RCC 7860 (cell line): ENCODE measurements at regions not wholly inside any gene's neighbourhood (a gene's known extent, or its start where the extent isn't known, plus 50 kb on each side); places are given as distances from the start of the nearest gene placed in this dataset.
"Not testable (repeated sequence)": the region's sequence is repeated elsewhere in the genome, so short reads cannot be mapped to it uniquely, and the experiment has no call there.

Experiments
- DNase-seq: peaks from one replicate; pipeline ENCODE4 v3.0.0-alpha.2; 2015; ENCODE audit warnings: low spot score
- FAIRE-seq: peaks from 2 replicates; lab custom pipeline; 2012; peaks lifted over from hg19 to GRCh38; lab: Jason Lieb, UNC

DNA sequence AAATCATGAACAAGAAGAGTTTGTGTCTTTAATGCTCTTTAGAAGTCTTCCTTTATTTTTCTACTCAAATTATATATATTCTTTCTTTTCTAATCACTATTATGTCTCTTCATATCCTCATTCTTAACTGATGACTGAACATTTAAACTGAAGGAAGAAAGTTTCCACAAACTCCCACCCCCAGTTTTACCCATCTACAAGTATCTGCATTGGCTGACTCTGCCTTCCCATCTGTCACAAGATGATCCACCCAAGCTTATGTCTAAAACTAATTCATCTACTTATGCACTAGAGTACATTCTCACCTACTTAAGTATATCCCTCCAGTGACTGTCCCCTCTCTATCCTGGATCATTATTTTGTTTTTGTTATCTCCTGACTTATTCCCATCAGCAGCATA, 344.5 kb downstream of the PRR16 start:
- no peak for FAIRE-seq
- DNase-seq = no peak

- FAIRE-seq = no peak
- no peak for DNase-seq
Observed at GRCh38 chr5:120813551-120813950, 349.5 kb downstream of the PRR16 start.

DNA sequence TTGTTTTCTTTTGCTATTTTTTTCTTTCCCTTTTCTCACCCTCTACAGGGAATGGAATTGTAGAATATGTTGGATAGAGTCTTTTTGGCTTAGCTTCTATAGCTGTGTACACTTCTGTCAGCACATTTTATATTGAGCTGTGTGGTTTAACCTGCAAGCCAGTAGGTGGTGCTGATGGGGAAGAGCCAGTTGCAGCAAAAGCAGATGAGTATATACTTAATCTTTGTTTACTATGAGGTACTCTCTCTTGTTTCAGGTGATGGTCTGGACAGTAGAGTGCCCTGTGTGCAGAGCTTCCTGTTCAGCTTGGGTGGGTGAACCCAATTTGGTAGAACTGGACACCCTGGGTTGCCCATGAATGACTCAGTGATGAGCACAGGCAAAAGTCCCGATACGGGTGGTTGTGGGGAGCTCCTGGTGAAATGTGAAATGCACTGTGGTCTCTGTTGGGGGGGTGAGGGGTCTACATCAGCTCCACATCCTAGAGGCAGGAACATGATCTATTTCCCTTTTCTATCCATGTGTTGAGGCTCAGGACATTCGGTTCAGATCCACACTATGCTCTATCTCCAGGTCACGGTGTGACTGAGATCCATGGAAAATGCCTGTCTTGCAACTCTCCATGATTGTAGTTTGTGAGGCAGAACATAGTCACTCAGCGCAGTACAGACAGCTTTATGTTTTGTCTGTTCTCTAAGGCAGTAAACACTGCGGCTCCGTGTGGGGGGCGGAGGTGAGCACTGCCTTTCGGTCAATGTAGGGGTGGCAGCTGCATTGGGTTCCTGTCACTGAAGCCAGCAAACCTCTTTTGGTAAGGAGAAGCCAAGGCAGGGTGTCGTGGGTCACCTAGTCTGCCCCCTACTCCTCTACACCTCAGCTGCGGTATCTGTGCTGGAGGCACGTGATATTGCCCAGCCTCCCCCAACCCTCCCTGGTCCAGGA, 353.2 kb downstream of the PRR16 start:
- no peak for DNase-seq
- FAIRE-seq = no peak

- DNase-seq (no peak), FAIRE-seq (no peak)
Observed at GRCh38 chr5:120818128-120818527, 354.0 kb downstream of the PRR16 start.

GRCh38 chr5:120823328-120823727, 359.2 kb downstream of the PRR16 start:
- DNase-seq (no peak), FAIRE-seq (no peak)

GRCh38 chr5:120831646-120832045, 367.5 kb downstream of the PRR16 start:
- not testable (repeated sequence) for FAIRE-seq, DNase-seq

- FAIRE-seq = no peak
Observed at GRCh38 chr5:120841830-120842229, 377.7 kb downstream of the PRR16 start.

GRCh38 chr5:120843390-120843980, 379.4 kb downstream of the PRR16 start:
- DNase-seq = no peak

More at GRCh38 chr5:120841830-120842229, 377.7 kb downstream of the PRR16 start:
- DNase-seq = no peak

GRCh38 chr5:120848883-120849282, 384.8 kb downstream of the PRR16 start:
- DNase-seq = no peak

More at GRCh38 chr5:120843390-120843980, 379.4 kb downstream of the PRR16 start:
- no peak for FAIRE-seq

DNA sequence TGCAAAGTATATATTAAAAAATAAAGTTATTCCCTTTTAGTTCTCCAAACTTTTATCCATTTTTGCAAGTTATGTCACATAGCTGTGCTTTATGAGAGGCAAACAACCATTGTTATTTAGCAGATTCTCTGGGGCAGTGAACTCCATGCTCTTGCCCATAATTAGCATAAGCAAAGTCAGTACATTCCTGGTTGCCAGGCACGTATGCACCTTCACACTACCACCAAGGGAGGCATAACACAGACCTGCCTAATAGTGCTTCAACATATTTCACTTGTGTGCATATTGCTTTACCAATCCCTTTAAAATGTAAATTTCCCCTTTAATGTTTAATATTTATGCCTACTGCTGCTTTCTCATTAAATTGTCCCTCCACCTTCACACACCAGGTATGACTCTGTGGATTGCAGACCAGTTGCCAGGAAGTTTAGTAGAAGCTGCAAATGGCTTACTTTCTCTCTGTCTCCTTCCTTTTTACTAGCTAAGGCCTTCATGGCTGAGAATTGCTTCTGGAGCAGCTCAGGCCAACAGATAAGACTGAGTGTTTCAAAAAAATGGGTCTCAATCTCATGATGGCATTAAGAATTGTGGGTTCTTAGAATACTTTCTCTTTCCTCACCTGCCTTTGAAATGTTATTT, 388.2 kb downstream of the PRR16 start:
- no peak for DNase-seq
- FAIRE-seq = no peak

More at GRCh38 chr5:120848883-120849282, 384.8 kb downstream of the PRR16 start:
- no peak for FAIRE-seq

- FAIRE-seq = no peak
- DNase-seq = no peak
Observed at GRCh38 chr5:120866997-120867396, 402.9 kb downstream of the PRR16 start.

GRCh38 chr5:120869831-120870230, 405.7 kb downstream of the PRR16 start:
- DNase-seq (no peak), FAIRE-seq (no peak)

- DNase-seq (no peak), FAIRE-seq (no peak)
Observed at GRCh38 chr5:120872297-120872696, 408.2 kb downstream of the PRR16 start.

- FAIRE-seq = no peak
- DNase-seq = no peak
Observed at GRCh38 chr5:120873083-120873482, 409.0 kb downstream of the PRR16 start.

DNA sequence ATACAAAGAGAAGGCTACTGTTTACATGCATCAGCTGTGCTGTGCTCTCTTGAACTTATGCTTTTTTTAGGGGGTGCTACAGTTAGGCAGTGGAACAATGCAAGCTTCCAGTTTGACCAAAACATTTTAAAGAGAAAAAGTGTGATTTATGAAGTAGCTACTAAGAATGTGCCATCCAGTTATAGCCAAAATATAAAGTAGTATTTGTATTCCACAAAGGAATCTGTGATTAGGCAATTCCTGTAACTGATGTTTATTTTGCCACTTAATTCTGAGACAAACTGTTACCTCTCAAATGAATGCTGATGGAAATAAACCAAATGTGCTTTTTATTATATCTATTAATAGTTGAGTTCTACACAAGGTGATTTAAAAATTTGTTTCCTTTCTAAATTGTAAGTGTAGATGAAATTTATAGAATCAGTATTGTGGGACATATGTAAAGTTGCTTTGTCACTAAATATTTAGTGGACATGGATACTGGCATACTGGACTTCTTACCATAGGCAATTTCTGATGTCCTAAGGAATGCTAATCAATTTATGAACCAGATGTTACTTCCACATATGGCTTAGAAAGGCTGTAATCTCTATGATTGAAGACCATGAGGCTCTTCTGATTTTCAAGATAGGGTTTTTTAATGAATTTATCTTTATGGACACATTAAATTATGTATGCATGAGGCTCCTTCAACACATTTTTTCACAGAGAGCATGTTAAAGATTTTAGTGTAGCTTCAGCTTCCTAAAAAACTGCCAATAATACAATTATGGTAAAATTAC, 410.2 kb downstream of the PRR16 start:
- no peak for DNase-seq
- FAIRE-seq = no peak

DNA sequence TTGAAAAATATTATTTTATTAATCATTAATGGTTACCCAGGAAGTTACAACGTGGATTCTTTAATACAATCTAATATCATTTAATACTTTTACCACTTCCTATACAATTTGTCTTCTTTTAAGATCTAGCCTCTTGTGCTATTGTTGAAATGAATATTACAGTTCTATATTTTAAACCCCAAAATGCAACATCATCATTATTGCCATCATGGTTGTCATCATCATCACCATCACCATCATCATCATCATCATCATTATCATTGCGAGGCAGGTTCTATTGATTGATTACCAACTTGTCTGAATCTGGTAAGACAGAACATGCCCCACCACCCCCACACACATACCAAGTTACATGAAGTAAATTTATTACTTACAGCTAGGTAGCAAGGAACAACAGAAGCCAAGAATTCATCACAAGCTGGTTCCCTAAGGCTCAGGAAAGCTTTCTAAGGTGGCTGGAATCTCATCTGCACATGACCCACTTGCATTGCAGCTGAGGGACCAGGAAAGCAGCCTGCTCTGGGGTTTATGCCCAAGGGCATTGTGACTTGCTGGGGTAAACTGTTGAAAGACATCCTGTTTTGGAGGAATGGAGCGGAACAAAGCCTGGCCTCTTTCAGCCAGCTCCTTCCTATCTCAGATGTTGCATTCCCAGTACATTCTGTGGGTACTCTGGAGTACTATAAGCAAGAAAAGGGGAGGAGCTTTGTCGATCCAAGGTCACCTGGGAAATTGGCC, 418.1 kb downstream of the PRR16 start:
- FAIRE-seq = no peak
- no peak for DNase-seq

DNA sequence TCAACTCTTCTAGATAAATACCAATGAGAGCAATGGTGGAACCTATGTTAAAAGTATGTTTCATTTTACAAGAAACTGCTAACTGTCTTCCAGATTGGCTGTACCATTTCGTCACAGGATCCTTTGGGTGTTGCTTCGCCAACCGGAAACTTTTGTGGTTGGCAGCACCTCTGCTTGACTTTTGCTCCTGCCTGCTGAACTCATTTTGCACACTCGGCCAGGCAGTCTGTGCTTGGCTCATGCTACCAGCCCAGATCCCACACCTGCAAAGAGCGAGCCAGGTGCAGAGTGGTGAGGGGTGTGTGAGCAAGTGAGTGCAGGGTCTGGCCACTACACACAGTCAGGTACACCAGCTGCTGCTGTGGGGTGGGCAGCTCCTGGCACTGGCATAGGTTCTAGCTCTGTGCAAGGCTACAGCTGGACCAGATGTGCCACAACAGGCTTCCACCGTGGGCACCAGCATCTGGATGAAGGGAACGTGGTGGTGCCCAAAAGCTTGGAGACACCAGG, 422.3 kb downstream of the PRR16 start:
- DNase-seq (no peak), FAIRE-seq (no peak)

- no peak for DNase-seq
- FAIRE-seq = no peak
Observed at GRCh38 chr5:120895660-120896059, 431.6 kb downstream of the PRR16 start.

DNA sequence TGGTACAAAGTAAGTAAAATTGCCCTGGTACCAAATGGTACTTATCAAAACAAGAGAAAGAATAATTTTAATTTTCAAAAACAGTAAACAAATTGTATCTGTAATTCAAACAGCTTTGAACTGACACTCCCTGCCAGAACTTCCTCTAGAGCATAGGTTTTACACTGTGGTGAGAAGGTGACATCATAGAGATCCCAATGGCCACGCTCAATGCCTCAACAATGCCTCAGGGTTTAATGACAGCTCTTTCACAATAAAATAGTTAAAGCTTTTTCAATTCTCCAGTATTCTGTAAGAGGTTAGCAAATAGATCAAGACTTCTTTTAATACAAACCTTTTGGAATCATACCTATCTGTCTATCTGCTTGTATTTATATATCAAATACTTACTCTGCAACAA, 437.1 kb downstream of the PRR16 start:
- FAIRE-seq (no peak), DNase-seq (no peak)

DNA sequence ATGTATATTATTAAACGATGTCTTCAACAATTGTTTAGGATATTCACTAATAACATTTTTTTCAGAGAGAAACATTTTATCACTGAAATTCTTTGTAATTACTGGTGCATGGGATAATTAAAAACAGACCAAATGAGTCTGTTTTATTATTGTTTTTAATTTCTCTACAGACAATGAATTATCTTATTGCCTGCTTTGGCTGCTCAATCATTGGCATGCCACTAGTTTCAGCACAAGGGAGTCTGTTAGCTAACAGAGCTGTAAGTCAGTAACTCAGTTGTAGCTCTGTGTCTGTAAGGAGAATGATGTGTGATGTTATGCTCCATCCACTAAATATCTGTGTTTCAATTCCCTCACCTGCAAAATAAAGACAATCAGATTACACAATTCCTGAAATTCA, 443.9 kb downstream of the PRR16 start:
- DNase-seq = no peak
- FAIRE-seq = no peak
